Activated naive CD8-positive, alpha-beta T cell (primary cell): ENCODE measurements at regions not wholly inside any gene's neighbourhood (a gene's known extent, or its start where the extent isn't known, plus 50 kb on each side); places are given as distances from the start of the nearest gene placed in this dataset.
"Not testable (repeated sequence)": the region's sequence is repeated elsewhere in the genome, so short reads cannot be mapped to it uniquely, and the experiment has no call there.

Experiments used
- H3K27ac Mint-ChIP-seq: one replicate; pipeline ENCODE4 v1.8.0; 2021; ENCODE audit warnings: mixed read lengths
- H3K27me3 Mint-ChIP-seq: one replicate; pipeline ENCODE4 v1.8.0; 2021; ENCODE audit warnings: mixed read lengths
- H3K36me3 Mint-ChIP-seq: one replicate; pipeline ENCODE4 v1.8.0; 2021; ENCODE audit warnings: mixed read lengths
- H3K4me1 Mint-ChIP-seq: one replicate; pipeline ENCODE4 v1.8.0; 2021; ENCODE audit warnings: low read depth, mixed read lengths
- H3K4me3 Mint-ChIP-seq: one replicate; pipeline ENCODE4 v1.8.0; 2021; ENCODE audit warnings: mild to moderate bottlenecking, mixed read lengths
- H3K9me3 Mint-ChIP-seq: one replicate; pipeline ENCODE4 v1.8.0; 2021; ENCODE audit warnings: low read depth, mixed read lengths

GRCh38 chr2:131733530-131733929 lies 205.8 kb downstream of the CCDC74A start:
- not testable (repeated sequence) for H3K36me3 Mint-ChIP-seq, H3K4me1 Mint-ChIP-seq, H3K27ac Mint-ChIP-seq, H3K27me3 Mint-ChIP-seq, H3K4me3 Mint-ChIP-seq, H3K9me3 Mint-ChIP-seq

GRCh38 chr2:131736406-131736805 lies 208.7 kb downstream of the CCDC74A start:
- not testable (repeated sequence) for H3K4me1 Mint-ChIP-seq

GRCh38 chr2:131738533-131738932 lies 210.8 kb downstream of the CCDC74A start:
- not testable (repeated sequence) for H3K36me3 Mint-ChIP-seq, H3K27ac Mint-ChIP-seq, H3K4me3 Mint-ChIP-seq, H3K4me1 Mint-ChIP-seq, H3K9me3 Mint-ChIP-seq, H3K27me3 Mint-ChIP-seq

More at GRCh38 chr2:131736406-131736805, 208.7 kb downstream of the CCDC74A start:
- H3K36me3 Mint-ChIP-seq, H3K27me3 Mint-ChIP-seq, H3K4me3 Mint-ChIP-seq, H3K27ac Mint-ChIP-seq, H3K9me3 Mint-ChIP-seq: not testable (repeated sequence)

GRCh38 chr2:131738996-131739434 lies 211.3 kb downstream of the CCDC74A start:
- not testable (repeated sequence) for H3K27ac Mint-ChIP-seq, H3K4me3 Mint-ChIP-seq, H3K27me3 Mint-ChIP-seq, H3K9me3 Mint-ChIP-seq, H3K36me3 Mint-ChIP-seq, H3K4me1 Mint-ChIP-seq

GRCh38 chr2:131753640-131754561 lies 226.2 kb downstream of the CCDC74A start:
- Mint-ChIP-seq H3K36me3 (no peaks in the 10 kb centered on the region), H3K9me3 (no peaks in the 10 kb centered on the region), H3K27ac (no peak overlapping the region), H3K27me3 (no peaks in the 10 kb centered on the region), H3K4me1 (no peaks in the 10 kb centered on the region), H3K4me3 (no peak overlapping the region)

GRCh38 chr2:131754929-131755720 lies 227.4 kb downstream of the CCDC74A start:
- Mint-ChIP-seq H3K9me3 (no peaks in the 10 kb centered on the region), H3K27ac (no peak overlapping the region), H3K36me3 (no peaks in the 10 kb centered on the region), H3K4me1 (no peaks in the 10 kb centered on the region), H3K4me3 (no peak overlapping the region), H3K27me3 (no peaks in the 10 kb centered on the region)

- H3K4me3 Mint-ChIP-seq = no peak overlapping the region
- H3K27me3 Mint-ChIP-seq = no peaks in the 10 kb centered on the region
- no peaks in the 10 kb centered on the region for H3K4me1 Mint-ChIP-seq
- no peaks in the 10 kb centered on the region for H3K9me3 Mint-ChIP-seq
- H3K36me3 Mint-ChIP-seq = no peaks in the 10 kb centered on the region
- H3K27ac Mint-ChIP-seq = no peak overlapping the region
These were observed 228.6 kb downstream of the CCDC74A start for GRCh38 chr2:131756141-131756907.

- not testable (repeated sequence) for H3K36me3 Mint-ChIP-seq, H3K4me3 Mint-ChIP-seq, H3K27me3 Mint-ChIP-seq, H3K9me3 Mint-ChIP-seq, H3K27ac Mint-ChIP-seq, H3K4me1 Mint-ChIP-seq
These were observed 231.3 kb downstream of the CCDC74A start for GRCh38 chr2:131758941-131759340.

- not testable (repeated sequence) for H3K27me3 Mint-ChIP-seq, H3K27ac Mint-ChIP-seq, H3K4me3 Mint-ChIP-seq, H3K4me1 Mint-ChIP-seq, H3K9me3 Mint-ChIP-seq, H3K36me3 Mint-ChIP-seq
These were observed 247.4 kb downstream of the CCDC74A start for GRCh38 chr2:131774955-131775555.

- not testable (repeated sequence) for H3K27ac Mint-ChIP-seq, H3K9me3 Mint-ChIP-seq, H3K4me1 Mint-ChIP-seq, H3K36me3 Mint-ChIP-seq, H3K4me3 Mint-ChIP-seq, H3K27me3 Mint-ChIP-seq
These were observed 248.3 kb downstream of the CCDC74A start for GRCh38 chr2:131775903-131776506.

GRCh38 chr2:131780446-131780845 lies 252.8 kb downstream of the CCDC74A start:
- H3K4me1 Mint-ChIP-seq, H3K9me3 Mint-ChIP-seq, H3K27me3 Mint-ChIP-seq, H3K27ac Mint-ChIP-seq, H3K4me3 Mint-ChIP-seq, H3K36me3 Mint-ChIP-seq: not testable (repeated sequence)

- H3K4me1 Mint-ChIP-seq = no peaks in the 10 kb centered on the region
- H3K27ac Mint-ChIP-seq = no peak overlapping the region
- H3K4me3 Mint-ChIP-seq = no peak overlapping the region
These were observed 273.6 kb downstream of the CCDC74A start for GRCh38 chr2:131801210-131801744.

GRCh38 chr2:131801745-131802350 lies 274.2 kb downstream of the CCDC74A start:
- not testable (repeated sequence) for H3K27ac Mint-ChIP-seq, H3K4me1 Mint-ChIP-seq, H3K9me3 Mint-ChIP-seq, H3K36me3 Mint-ChIP-seq, H3K27me3 Mint-ChIP-seq
- H3K4me3 Mint-ChIP-seq = peak overlapping the region; percentile 82

More at GRCh38 chr2:131801210-131801744, 273.6 kb downstream of the CCDC74A start:
- Mint-ChIP-seq H3K36me3 (no peaks in the 10 kb centered on the region), H3K9me3 (no peaks in the 10 kb centered on the region), H3K27me3 (peaks cover 4% of the 10 kb centered on the region)

- H3K27me3 Mint-ChIP-seq, H3K4me1 Mint-ChIP-seq, H3K27ac Mint-ChIP-seq, H3K9me3 Mint-ChIP-seq, H3K36me3 Mint-ChIP-seq: not testable (repeated sequence)
- H3K4me3 Mint-ChIP-seq = peak overlapping the region; percentile 82
These were observed 274.7 kb downstream of the CCDC74A start for GRCh38 chr2:131802351-131802836.
